Vagina (tissue), 2 donors: ENCODE measurements at regions not wholly inside any gene's neighbourhood (a gene's known extent, or its start where the extent isn't known, plus 50 kb on each side); places are given as distances from the start of the nearest gene placed in this dataset.

Experiments
- DNase-seq, 2 donors: peaks; one replicate each; pipeline ENCODE4 v3.0.0-alpha.2; 2017; ENCODE audit errors: extremely low spot score in 2 of 2
- H3K27ac ChIP-seq: fragments of 200-600 bp; sonication (generic); one replicate; pipeline ENCODE4 v1.5.1; 2019
- H3K27me3 ChIP-seq: fragments of 200-600 bp; sonication (generic); one replicate; pipeline ENCODE4 v1.5.1; 2019
- H3K36me3 ChIP-seq, 2 donors: fragments of 200-600 bp; sonication (generic); one replicate each; pipeline ENCODE4 v1.5.1; 2017 to 2019
- H3K4me1 ChIP-seq: fragments of 200-600 bp; sonication (generic); one replicate; pipeline ENCODE4 v1.5.1; 2019
- H3K4me3 ChIP-seq, 2 donors: fragments of 200-600 bp; sonication (generic); 1 replicate in 1 of 2; 2 replicates in 1 of 2; pipeline ENCODE4 v1.5.1; 2016 to 2019
- H3K9me3 ChIP-seq: fragments of 200-600 bp; sonication (generic); one replicate; pipeline ENCODE4 v1.5.1; 2019
- POLR2A ChIP-seq, 2 donors: fragments of 450-650 bp; IDR thresholded peaks; one replicate each; pipeline ENCODE4 v1.6.1; 2017; ENCODE audit warnings: antibody characterized with exemption in 2 of 2, mild to moderate bottlenecking in 2 of 2, moderate library complexity in 2 of 2
- POLR2AphosphoS5 ChIP-seq, 2 donors: sonication (generic); formaldehyde crosslinking; IDR thresholded peaks; one replicate each; pipeline ENCODE4 v1.9.0; 2017; ENCODE audit warnings: antibody characterized with exemption in 2 of 2, mild to moderate bottlenecking in 2 of 2, low read depth in 1 of 2; ENCODE audit not compliant: insufficient read depth in 1 of 2
- intact Hi-C: fragments of 100-400 bp; cut with DNase I; formaldehyde crosslinking; loops from one replicate; pipeline ENCODE4 v1.15.1; 2023
- TF ChIP-seq, protein P1 (sequence below), 3 experiments: fragments of 450-650 bp in 2 of 3; fragments of 200-600 bp in 1 of 3; sonication (generic) in 1 of 3; IDR thresholded peaks; one replicate each; pipeline ENCODE4 v1.5.1; 2017 to 2019; ENCODE audit warnings: antibody characterized with exemption in 3 of 3, mild to moderate bottlenecking in 2 of 3, moderate library complexity in 2 of 3

DNA sequence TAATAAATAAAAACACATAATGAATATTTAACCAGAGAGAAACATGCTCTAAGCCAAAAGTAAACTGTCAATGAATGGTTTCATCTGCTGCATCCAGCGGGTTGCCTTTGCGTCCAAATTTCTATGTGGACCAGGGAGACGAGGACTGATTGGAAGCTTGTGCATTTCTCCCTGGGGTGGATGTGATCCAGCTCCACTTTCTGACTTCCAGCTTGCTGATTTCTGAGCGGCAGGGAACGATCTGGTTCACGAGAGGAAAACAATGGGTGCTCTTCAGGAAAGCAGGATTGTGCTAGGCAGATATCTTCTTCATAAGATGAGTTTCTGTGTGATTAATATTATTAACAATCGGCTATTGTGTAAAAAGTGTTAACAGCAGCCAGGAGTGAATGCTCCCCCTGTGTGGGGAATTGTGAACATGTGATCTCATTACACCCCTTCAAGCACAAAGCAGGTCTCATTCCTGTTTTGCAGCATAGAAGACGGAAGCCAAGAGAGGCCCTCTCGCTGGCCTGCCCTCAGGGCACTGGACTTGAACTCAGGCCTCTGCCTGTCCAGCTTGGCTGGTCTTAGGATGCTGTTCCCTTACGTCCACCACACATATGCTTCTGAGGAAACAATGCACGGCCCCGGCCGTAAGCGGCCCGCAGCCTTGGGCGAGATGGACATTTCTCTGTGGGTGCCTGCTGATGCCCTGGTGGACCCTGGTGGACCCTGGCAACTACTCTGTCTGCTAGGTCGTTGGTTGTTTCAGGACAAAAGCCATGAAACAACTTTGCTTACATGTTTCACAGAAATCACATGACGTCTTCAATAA lies 183.4 kb upstream of the C1orf174 start:
- TF ChIP-seq, protein P1, sequence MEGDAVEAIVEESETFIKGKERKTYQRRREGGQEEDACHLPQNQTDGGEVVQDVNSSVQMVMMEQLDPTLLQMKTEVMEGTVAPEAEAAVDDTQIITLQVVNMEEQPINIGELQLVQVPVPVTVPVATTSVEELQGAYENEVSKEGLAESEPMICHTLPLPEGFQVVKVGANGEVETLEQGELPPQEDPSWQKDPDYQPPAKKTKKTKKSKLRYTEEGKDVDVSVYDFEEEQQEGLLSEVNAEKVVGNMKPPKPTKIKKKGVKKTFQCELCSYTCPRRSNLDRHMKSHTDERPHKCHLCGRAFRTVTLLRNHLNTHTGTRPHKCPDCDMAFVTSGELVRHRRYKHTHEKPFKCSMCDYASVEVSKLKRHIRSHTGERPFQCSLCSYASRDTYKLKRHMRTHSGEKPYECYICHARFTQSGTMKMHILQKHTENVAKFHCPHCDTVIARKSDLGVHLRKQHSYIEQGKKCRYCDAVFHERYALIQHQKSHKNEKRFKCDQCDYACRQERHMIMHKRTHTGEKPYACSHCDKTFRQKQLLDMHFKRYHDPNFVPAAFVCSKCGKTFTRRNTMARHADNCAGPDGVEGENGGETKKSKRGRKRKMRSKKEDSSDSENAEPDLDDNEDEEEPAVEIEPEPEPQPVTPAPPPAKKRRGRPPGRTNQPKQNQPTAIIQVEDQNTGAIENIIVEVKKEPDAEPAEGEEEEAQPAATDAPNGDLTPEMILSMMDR (IDR thresholded peaks at IDR 0.05): no peak
- TF ChIP-seq POLR2AphosphoS5 (IDR thresholded peaks at IDR 0.05; ENCODE audit: insufficient read depth in 1 of 2, low read depth in 1 of 2) (no peak), POLR2A (IDR thresholded peaks at IDR 0.05) (no peak)
- Histone ChIP-seq H3K36me3 (no peaks in the 10 kb centered on the region), H3K27me3 (no peaks in the 10 kb centered on the region), H3K4me3 (no peak overlapping the region), H3K4me1 (peaks cover 11% of the 10 kb centered on the region), H3K27ac (no peak overlapping the region), H3K9me3 (no peaks in the 10 kb centered on the region)
- DNase-seq: no peak
- intact Hi-C loops: no loop called here

DNA sequence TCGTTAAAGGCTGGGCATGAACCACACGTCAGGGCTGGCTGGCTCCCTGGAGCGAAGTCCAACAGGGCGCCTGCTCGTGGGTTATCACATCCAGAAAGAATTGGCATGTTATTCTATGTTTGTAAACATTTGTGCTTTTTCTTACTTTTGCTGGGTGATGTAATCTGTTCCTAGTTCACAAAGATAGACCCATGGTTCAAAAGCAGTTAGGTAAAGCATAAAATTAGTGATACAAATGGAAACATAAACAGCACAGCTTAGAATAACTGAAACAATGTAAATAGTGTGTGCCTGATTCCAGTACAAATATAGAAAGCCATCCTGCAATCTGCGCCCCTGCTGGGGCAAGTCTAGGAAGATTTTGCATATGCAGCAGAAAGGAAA lies 184.0 kb upstream of the C1orf174 start:
- no peaks in the 10 kb centered on the region for H3K9me3 ChIP-seq
- DNase-seq: no peak
- no peak overlapping the region for H3K27ac ChIP-seq
- H3K36me3 ChIP-seq: no peaks in the 10 kb centered on the region
- H3K4me1 ChIP-seq: peaks cover 11% of the 10 kb centered on the region
- no peaks in the 10 kb centered on the region for H3K27me3 ChIP-seq
- TF ChIP-seq, protein P1 (IDR thresholded peaks at IDR 0.05): no peak
- TF ChIP-seq POLR2AphosphoS5 (IDR thresholded peaks at IDR 0.05; ENCODE audit: insufficient read depth in 1 of 2, low read depth in 1 of 2) (no peak), POLR2A (IDR thresholded peaks at IDR 0.05) (no peak)
- no peak overlapping the region for H3K4me3 ChIP-seq
- intact Hi-C loops: no loop called here

- Histone ChIP-seq H3K27ac (no peak overlapping the region), H3K27me3 (no peaks in the 10 kb centered on the region), H3K4me3 (no peak overlapping the region), H3K4me1 (peaks cover 11% of the 10 kb centered on the region), H3K9me3 (no peaks in the 10 kb centered on the region), H3K36me3 (no peaks in the 10 kb centered on the region)
- no peak for DNase-seq
- intact Hi-C loops: no loop called here
- no peak for TF ChIP-seq POLR2AphosphoS5 (IDR thresholded peaks at IDR 0.05; ENCODE audit: insufficient read depth in 1 of 2, low read depth in 1 of 2)
- TF ChIP-seq, protein P1 (IDR thresholded peaks at IDR 0.05): no peak
- TF ChIP-seq POLR2A (IDR thresholded peaks at IDR 0.05): no peak
Observed at GRCh38 chr1:4084446-4084845, 184.4 kb upstream of the C1orf174 start.

- Histone ChIP-seq H3K4me3 (no peak overlapping the region), H3K4me1 (peaks cover 11% of the 10 kb centered on the region), H3K36me3 (no peaks in the 10 kb centered on the region), H3K27ac (no peak overlapping the region), H3K27me3 (no peaks in the 10 kb centered on the region), H3K9me3 (no peaks in the 10 kb centered on the region)
- intact Hi-C loops: no loop called here
- TF ChIP-seq POLR2AphosphoS5 (IDR thresholded peaks at IDR 0.05; ENCODE audit: insufficient read depth in 1 of 2, low read depth in 1 of 2) (no peak), POLR2A (IDR thresholded peaks at IDR 0.05) (no peak)
- TF ChIP-seq, protein P1 (IDR thresholded peaks at IDR 0.05): no peak
- no peak for DNase-seq
Observed at GRCh38 chr1:4084896-4085295, 184.8 kb upstream of the C1orf174 start.

GRCh38 chr1:4085546-4085945 lies 185.5 kb upstream of the C1orf174 start:
- intact Hi-C loops: no loop called here
- H3K4me3 ChIP-seq: no peak overlapping the region
- no peaks in the 10 kb centered on the region for H3K36me3 ChIP-seq
- TF ChIP-seq, protein P1 (IDR thresholded peaks at IDR 0.05): no peak
- TF ChIP-seq POLR2A (IDR thresholded peaks at IDR 0.05) (no peak), POLR2AphosphoS5 (IDR thresholded peaks at IDR 0.05; ENCODE audit: insufficient read depth in 1 of 2, low read depth in 1 of 2) (no peak)
- H3K27ac ChIP-seq: no peak overlapping the region
- no peak for DNase-seq
- no peaks in the 10 kb centered on the region for H3K27me3 ChIP-seq
- no peaks in the 10 kb centered on the region for H3K9me3 ChIP-seq
- peaks cover 11% of the 10 kb centered on the region for H3K4me1 ChIP-seq
